T-helper 2 cell treated with Interferon-gamma antibody and Interleukin-4, amounts not matched to agents 100 ng/mL and 5 ng/mL, for 36 hours (primary cell): ENCODE measurements at regions not wholly inside any gene's neighbourhood (a gene's known extent, or its start where the extent isn't known, plus 50 kb on each side); places are given as distances from the start of the nearest gene placed in this dataset.
"Not testable (repeated sequence)": the region's sequence is repeated elsewhere in the genome, so short reads cannot be mapped to it uniquely, and the experiment has no call there.

Experiments used
- intact Hi-C: fragments of 100-400 bp; cut with micrococcal nuclease; formaldehyde crosslinking; loops from one replicate; pipeline ENCODE4 v1.15.1; 2023

- intact Hi-C loops: no loop called here
Observed at GRCh38 chr17:77794846-77795245, 163.7 kb upstream of the TNRC6C start.

DNA sequence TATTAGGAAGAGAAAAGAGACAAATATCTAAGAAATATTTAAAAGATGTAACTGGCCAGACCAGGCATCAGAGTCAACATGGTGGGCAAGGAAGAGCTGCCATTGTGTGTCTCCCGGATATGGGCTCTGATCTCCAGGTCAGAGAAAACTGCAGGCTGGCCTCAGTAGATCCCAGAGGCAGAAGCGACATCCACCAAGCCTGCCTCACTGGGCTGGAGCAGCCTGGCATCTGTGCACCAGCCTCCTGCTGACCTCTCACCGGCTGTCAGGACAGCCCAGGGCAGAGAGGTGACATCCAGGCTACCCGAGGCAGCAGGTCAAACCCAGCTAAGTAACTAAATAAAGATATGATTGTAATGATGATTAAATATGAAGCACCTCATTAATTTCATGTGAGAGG is 162.8 kb upstream of the TNRC6C start:
- intact Hi-C loops: no loop called here

GRCh38 chr17:77796176-77796860 is 162.2 kb upstream of the TNRC6C start:
- intact Hi-C loops: no loop called here

DNA sequence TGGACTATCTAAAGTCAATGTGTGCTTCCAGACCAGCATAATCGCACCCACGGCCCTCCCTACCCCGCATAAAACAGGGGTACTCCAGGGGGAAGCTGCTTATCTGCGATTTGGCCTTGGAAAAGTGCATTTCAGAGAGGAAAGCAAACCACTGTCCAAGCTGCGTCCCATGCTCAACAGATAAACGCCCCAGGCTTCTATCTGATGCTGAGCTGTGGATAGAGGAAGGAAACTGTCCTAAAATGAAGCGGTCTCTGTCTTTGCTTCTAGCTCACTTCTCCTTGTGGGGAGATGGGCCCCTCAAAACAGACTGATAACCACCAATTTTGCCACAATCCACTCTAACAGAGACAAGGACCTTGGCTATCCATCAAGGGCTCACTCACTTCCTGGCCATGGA is 160.5 kb upstream of the TNRC6C start:
- intact Hi-C loops: no loop called here

GRCh38 chr17:77798481-77798880 is 160.0 kb upstream of the TNRC6C start:
- intact Hi-C loops: no loop called here

DNA sequence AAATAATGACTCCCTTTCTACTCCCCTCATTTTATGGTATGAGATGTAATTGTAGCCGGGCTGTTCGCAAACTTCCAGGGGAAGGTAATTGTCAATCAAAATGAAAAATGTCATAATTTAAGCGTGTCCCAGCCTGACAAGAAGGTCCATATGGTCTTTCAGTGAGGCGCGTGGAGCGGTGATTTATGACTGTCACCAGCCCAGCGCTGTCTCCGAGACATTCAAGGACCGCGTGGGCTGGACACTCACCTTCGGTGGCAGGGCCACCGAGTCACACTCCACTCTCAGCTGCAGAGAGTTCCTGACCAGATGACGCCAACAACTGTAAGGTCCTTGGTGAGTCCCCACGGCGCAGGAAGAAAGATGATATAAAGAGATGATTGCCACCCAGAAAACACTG is 157.7 kb upstream of the TNRC6C start:
- intact Hi-C loops: no loop called here

DNA sequence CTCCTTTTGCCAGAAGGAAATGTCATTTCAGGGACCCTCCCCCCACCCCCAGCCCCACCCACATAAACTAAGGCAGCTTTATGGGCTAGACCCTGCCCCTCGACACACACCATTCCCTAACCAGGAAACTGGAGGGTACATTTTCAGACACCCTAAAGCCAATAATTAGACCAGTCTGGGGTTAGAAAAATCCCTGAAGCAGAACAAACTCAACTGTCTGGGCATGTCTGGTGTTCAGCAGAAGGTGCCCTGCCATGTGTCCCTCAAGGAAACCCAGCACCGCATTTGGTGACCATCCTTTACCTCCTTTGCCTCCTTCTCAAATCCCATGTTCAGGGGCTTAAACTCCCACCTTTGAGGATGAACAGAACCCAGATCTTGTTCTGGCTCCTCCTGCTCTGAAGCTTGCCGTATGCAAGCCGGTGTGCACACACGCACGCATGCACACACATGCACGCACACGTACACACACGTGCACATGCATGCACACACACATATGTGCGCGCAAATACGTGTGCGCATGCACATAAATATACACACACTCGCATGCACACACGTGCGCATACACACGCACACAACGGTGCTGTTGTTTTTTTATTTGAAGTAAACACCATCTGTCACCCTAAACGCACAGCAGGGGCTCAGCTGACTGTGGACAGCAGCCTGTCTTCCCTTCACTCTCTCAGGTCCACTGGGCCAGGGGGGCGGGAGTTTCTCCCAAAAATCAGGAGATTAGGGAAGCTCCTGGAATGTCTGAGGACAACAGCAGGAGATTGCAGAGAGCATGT is 156.8 kb upstream of the TNRC6C start:
- intact Hi-C loops: no loop called here

DNA sequence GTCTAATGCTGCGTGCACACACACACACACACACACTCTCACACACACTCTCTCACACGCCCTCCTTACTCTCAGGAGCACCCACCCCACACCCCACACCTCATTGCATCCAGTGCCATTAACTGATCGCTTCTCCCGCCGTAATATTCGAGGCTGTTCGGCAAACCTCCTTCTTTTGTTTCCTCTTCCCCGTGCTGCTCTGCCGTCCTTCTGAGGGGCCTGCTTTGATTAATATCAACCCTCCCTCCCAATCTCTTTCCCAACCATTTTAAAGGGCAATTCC is 156.2 kb upstream of the TNRC6C start:
- intact Hi-C loops: no loop called here

GRCh38 chr17:77802811-77803220 is 155.7 kb upstream of the TNRC6C start:
- intact Hi-C loops: no loop called here

DNA sequence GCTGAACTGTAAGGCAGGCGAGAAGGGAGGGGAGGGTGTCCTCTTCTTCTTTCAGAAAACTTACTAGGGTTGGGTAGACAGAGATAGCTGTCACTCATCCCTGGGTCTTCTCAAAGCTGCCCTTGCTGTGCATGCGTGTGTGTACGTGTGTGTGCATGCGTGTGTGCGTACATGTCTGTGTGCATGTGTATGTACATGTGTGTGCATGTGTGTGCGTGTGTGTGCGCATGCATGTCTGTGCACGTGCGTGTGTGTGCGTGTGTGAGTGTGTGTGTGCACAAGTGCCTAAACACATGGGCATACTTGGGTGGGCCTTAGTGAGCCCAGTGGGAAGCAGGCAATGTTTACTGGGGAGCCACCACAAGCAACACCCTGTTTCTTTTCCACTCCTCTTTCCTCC is 154.8 kb upstream of the TNRC6C start:
- intact Hi-C loops: no loop called here

DNA sequence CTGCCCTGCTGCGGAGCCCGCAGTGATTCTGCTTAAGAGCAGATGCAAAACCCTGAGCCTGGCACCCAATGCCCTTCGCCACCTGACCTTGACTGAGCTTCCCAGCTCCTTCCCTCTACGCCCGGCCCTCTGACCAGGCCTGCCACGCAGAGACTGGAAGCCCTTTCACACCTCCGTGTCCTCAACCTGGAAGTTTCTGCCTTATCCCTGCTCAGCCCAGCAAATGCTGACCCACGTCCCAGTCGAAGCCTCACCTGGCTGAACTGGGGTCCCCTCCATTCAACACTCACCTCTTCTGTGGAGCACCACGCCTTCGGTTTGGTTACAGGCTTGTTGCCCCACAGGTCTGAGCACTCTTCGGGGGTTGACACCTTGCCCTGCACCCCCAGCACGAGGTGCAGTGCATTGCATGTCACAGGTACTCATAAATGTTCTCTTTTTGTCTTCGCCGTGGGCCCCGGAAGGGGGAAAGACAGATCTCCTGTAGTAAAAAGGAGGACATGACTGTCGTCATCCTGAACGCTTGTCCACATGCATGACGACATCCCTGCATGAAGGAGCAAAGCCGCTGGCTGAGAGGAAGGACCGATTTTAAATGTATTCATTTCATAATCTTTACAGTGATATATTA is 153.6 kb upstream of the TNRC6C start:
- intact Hi-C loops: no loop called here

- intact Hi-C loops: not testable (repeated sequence)
Observed at GRCh38 chr17:77805970-77806369, 152.5 kb upstream of the TNRC6C start.

DNA sequence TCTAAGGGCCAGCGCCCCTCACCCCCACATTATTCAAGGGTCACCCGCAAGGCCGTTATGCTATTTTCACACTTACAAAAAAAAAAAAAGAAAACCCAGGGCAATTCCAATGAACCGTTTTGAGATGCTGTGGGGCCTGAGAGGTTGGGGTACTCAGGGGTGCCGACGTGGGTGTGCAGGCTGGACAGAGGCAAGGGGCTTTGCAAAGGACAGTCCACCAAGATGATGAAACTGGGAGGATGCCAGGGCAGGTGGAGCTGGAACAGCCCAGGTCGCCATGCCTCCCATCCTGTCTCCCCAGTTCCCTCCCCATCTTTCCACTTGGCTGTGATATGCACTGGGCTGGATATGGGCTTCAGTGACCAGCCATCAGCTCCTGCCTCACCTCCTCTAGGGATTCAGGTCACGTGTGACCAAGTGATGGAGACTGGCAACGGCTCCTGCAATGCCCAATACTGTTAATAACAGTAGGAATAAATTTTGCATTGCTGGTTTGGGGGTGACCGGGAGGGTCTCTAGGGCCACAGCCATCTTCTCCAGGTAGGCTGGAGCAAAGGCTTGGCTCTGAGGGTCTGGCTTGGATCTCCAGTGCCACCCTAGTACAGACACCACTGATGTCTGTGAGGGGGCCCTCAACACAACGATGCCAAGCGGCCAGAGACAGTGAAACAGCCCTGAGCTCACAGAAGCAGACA is 151.3 kb upstream of the TNRC6C start:
- intact Hi-C loops: no loop called here

DNA sequence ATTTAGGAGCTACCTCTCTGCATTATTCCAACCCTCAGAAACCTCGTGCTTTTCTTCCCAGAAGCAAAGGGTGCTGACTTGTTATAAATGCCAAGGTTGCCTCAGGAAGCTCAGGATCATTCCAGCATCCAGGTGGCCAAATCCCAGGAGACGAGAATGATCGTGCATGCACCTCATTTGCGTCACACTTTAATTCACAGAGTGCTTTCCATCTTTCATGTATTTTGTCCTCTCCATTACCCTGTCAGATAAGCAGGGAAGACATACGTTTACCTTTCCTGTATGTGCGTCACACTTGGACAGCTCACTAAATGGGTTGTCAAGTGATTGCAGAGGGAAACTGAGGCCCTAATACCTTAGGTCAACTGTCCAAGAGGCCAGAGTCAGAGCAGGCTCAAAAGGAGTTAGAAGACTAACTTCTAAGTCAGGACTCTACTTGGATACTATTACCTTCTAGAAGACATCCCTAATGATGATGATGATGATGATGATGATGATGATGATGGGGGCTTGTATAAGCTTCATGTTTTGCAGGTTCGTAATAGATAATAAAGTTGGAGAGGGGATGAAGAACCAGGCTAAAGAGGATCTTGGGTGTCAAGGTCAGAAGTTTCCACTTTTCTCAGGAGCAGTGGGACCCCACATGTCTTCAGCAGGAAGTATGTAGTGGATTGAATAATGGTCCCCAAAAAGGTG is 150.6 kb upstream of the TNRC6C start:
- intact Hi-C loops: no loop called here

- intact Hi-C loops: no loop called here
Observed at GRCh38 chr17:77808686-77809425, 149.6 kb upstream of the TNRC6C start.

- intact Hi-C loops: no loop called here
Observed at GRCh38 chr17:77809814-77810213, 148.7 kb upstream of the TNRC6C start.

DNA sequence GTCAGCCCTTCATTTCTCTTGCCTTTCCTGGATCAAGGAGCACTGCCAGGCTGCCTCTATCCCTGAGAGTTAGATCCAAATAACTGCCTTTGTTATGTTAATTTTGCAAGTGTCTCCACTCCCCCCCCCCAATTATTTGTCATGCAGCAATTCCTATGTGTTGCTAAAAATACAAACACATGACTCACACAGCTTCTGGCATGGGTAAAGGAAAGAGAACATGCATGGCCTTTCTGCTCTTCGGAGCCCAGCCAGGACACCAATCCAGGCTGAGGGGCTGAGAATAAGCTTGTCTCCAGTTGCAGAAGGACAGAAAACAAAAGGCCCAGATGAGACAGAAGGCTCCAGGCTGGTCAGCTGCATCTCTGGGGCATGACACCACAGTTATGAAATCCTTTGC is 148.0 kb upstream of the TNRC6C start:
- intact Hi-C loops: no loop called here

DNA sequence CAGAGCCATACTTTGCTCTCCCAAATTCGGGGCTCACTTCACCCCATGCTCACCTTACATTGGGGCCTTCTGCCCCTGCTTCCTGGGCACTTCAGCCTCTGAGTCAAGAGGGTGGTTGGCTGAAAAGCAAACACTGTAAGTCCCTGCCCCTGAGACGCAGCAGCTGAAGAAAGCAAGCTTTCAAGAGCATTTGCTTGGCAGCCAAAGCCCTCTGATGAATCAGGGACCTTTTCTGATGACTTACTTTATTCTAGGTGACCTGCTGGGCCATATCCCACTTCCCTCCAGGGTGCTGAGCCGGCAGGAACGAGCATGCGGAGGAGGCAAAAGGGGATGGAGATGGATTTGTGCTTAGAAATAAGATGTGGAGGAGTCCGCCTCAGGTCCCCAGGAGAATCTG is 147.0 kb upstream of the TNRC6C start:
- intact Hi-C loops: no loop called here

- intact Hi-C loops: no loop called here
Observed at GRCh38 chr17:77814091-77814772, 144.3 kb upstream of the TNRC6C start.
